ENCODE measurements at regions not wholly inside any gene's neighbourhood (a gene's known extent, or its start where the extent isn't known, plus 50 kb on each side); places are given as distances from the start of the nearest gene placed in this dataset.

DNA sequence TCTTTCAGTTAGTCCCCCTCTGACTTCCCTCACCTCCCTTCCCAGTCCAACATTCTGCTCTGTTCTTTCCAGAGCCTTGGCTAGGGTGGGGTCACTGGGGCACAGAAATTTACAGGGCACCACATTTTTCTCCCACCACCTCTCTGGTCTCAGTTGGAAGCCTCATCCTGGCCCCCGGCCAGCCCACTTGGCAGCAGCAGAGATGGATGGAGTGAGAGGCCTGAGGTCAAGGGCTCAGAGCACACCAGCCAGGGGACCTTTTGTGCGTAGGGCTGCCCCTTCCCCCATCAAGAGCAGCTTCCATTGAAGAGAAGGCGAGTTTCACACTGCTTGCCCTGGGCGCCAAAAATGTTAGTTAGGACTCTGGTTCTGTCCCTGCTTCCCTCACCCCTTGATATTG is 230.9 kb downstream of the SOX3 start:
- no peak for TF ChIP-seq POLR2AphosphoS5 (IDR thresholded peaks at IDR 0.05; ENCODE audit: low read length)
- no peak for TF ChIP-seq JUND (IDR thresholded peaks at IDR 0.05; ENCODE audit: low read depth, low read length)
- no peak for TF ChIP-seq CEBPZ (IDR thresholded peaks at IDR 0.05; ENCODE audit: low read depth, low read length)
- no peak for TF ChIP-seq CTCF (IDR thresholded peaks at IDR 0.05 in 2 of 3, conservative IDR thresholded peaks at IDR 0.05 in 1 of 3; ENCODE audit: control insufficient read depth in 2 of 3, extremely low read depth in 1 of 3, insufficient read depth in 1 of 3, low read depth in 3 of 3, low read length in 3 of 3)
